ENCODE measurements at regions not wholly inside any gene's neighbourhood (a gene's known extent, or its start where the extent isn't known, plus 50 kb on each side); places are given as distances from the start of the nearest gene placed in this dataset.

DNA sequence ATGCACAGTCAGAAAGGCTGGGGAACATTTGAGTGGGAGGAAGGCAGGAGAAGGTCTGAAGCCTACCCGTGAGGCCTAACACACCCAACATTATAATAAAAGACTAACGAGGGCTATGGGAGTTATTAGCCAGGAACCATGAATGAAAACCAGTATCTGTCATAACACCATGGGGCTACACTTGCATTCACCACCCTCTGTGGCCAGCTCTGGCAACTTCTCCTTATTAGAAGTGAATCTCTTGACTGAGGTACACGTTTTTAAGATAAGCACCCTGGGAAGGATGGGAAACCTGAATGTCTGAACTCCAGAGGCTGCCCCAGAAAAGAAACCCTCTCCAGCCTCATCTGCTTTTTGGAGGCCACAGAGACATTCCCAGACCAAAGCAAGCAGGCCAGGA lies 204.3 kb upstream of the RAB4A start:
- Mint-ChIP-seq H3K4me1 (peaks cover 25% of the 10 kb centered on the region), H3K27me3 (peaks cover 11% of the 10 kb centered on the region), H3K4me3 (no peak overlapping the region), H3K27ac (no peak overlapping the region), H3K36me3 (ENCODE audit: low read depth) (no peaks in the 10 kb centered on the region), H3K9me3 (no peaks in the 10 kb centered on the region)
- DNase-seq, result no peak
- ChIA-PET CTCF (no interaction called here), POLR2A (no interaction called here)

DNA sequence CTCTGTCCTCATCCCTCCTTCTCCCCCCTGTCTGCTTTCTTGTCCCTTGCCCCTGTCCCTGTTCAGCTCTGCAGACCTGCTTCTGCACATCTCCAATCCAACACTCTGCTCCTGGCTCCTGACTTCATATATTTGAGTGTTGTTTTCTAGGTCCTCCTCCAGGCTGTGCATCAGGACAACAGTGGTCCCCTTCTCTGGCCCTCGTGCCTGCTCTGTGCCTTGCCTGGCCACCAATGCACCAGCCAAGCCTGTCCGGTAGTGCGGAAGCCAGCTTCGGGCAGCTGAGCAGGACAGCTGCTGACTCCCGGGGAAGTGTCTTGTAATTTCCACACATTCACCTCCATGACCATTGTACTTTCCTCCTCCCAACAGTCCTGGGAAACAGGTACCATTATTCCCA lies 203.4 kb upstream of the RAB4A start:
- H3K4me3 Mint-ChIP-seq, result no peak overlapping the region
- peaks cover 11% of the 10 kb centered on the region for H3K27me3 Mint-ChIP-seq
- peaks cover 26% of the 10 kb centered on the region for H3K4me1 Mint-ChIP-seq
- no peaks in the 10 kb centered on the region for H3K9me3 Mint-ChIP-seq
- ChIA-PET CTCF (no interaction called here), POLR2A (no interaction called here)
- no peaks in the 10 kb centered on the region for H3K36me3 Mint-ChIP-seq (ENCODE audit: low read depth)
- no peak for DNase-seq
- no peak overlapping the region for H3K27ac Mint-ChIP-seq

DNA sequence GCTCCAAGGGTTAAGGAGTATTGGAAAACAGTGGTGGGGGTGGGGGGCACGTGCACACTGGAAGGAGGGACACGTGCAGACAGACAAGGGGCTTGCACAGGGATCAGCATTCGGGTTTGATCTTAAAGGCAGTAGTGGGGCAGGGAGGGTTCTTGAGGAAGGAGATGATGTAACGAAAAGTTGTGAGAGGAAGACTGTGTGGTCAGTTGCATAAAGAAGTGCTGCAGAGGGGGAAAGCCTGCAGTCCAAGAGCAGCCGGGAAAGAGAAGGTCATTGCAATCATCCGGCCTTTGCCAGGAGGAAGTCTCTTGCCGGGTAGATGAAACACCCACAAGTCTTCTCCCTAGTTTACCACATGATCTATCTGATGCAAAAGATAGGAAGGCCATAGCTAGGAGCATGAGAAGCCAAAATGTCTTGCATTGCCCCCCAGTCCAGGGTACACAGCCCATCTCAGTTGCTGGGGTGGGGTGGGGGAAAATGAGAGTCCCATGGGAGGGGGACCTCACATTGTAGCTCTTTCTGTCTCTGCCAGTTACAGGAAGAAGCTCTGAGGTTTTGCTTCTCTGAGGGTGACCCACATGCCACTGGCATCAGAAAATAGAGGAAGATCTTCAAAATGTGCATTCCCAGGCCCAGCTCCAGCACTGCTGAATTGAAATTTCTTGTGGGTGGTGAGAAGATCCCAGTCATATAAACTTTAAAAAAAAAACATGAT lies 202.5 kb upstream of the RAB4A start:
- peaks cover 11% of the 10 kb centered on the region for H3K27me3 Mint-ChIP-seq
- DNase-seq, result no peak
- H3K4me1 Mint-ChIP-seq, result peaks cover 26% of the 10 kb centered on the region
- CTCF ChIA-PET, result no interaction called here
- H3K27ac Mint-ChIP-seq, result peak overlapping the region; percentile 24
- H3K36me3 Mint-ChIP-seq (ENCODE audit: low read depth), result no peaks in the 10 kb centered on the region
- POLR2A ChIA-PET, result no interaction called here
- H3K4me3 Mint-ChIP-seq, result no peak overlapping the region
- H3K9me3 Mint-ChIP-seq, result no peaks in the 10 kb centered on the region

DNA sequence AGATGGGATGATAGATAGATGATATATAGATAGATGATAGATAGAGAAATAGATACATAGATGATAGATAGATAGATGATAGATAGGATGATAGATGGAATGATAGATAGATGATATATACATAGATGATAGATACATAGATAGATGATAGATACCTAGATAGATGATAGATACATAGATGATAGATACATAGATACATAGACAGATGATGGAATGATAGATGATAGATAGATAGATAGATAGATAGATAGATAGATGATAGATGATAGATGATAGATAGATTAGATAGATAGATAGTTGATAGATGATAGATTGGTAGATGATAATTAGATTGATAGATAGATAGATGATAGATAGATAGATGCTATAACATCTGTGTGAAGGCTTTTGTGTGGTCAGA lies 201.7 kb upstream of the RAB4A start:
- no peak overlapping the region for H3K4me3 Mint-ChIP-seq
- peaks cover 26% of the 10 kb centered on the region for H3K4me1 Mint-ChIP-seq
- CTCF ChIA-PET, result no interaction called here
- no peak for DNase-seq
- no peaks in the 10 kb centered on the region for H3K9me3 Mint-ChIP-seq
- POLR2A ChIA-PET, result no interaction called here
- no peaks in the 10 kb centered on the region for H3K36me3 Mint-ChIP-seq (ENCODE audit: low read depth)
- H3K27me3 Mint-ChIP-seq, result peaks cover 11% of the 10 kb centered on the region
- no peak overlapping the region for H3K27ac Mint-ChIP-seq

DNA sequence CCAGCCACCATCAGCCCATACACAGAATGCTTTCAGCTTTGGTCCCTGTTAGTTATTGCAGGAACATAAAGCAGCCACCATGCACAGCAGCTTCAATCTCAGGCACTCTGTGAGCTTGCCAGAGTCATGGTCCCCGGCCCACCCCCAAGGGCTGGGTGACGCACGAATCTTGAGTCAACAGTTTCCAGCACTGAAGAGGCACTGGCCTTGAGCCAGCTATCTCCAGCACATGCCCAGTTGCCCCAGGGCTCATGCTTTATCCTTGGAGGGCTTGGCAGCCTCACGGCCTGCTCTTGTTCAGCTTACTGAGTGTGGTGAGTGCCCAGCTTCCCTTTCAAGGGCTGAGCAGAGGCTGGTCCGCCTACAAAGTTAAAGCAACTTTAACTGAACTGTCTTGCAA lies 200.7 kb upstream of the RAB4A start:
- Mint-ChIP-seq H3K36me3 (ENCODE audit: low read depth) (no peaks in the 10 kb centered on the region), H3K9me3 (no peaks in the 10 kb centered on the region), H3K27ac (no peak overlapping the region), H3K27me3 (peaks cover 7% of the 10 kb centered on the region), H3K4me1 (peaks cover 28% of the 10 kb centered on the region), H3K4me3 (no peak overlapping the region)
- POLR2A ChIA-PET, result no interaction called here
- CTCF ChIA-PET, result no interaction called here
- no peak for DNase-seq

DNA sequence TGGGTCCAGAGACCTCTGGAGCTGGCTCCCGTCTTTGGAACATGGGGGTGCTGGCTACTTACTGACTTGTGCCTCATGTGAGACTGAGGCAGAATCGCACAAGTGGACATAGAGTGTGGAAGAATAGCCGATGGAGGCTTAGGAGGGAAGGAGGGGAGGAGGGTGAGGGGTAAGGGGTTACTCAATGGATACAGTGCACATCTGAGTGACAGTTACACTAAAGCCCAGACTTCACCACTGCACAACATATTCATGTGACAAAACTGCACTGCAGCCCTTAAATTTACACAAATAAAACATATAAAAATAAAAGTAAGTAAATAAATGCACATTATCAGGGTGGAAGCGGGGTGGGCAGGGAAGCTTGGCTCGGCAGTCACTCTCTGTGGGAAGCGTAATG lies 197.7 kb upstream of the RAB4A start:
- Mint-ChIP-seq H3K27me3 (peaks cover under 1% of the 10 kb centered on the region), H3K36me3 (ENCODE audit: low read depth) (no peaks in the 10 kb centered on the region), H3K9me3 (no peaks in the 10 kb centered on the region), H3K27ac (no peak overlapping the region), H3K4me3 (no peak overlapping the region), H3K4me1 (peaks cover 14% of the 10 kb centered on the region)
- ChIA-PET CTCF (no interaction called here), POLR2A (no interaction called here)
- DNase-seq, result no peak

DNA sequence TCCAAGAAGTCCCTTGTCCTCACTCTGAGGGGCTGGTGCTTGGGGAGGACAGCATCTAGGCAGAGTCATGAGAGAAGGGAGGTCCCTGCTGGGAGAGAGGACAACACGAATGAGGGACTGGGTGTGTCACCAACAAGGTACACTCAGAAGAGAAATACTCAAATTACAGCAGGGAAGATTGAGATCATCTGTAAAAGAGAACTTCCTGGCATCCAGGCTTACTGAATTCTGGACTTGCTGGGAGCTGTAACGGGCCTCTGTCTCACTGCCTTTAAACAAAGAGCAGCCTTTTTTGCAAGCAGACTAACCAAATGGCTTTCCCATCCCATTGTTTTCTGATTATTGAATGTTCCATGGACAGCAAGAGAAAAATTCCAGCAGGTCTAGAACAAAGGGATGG lies 195.7 kb upstream of the RAB4A start:
- H3K9me3 Mint-ChIP-seq, result no peaks in the 10 kb centered on the region
- ChIA-PET POLR2A (no interaction called here), CTCF (no interaction called here)
- no peaks in the 10 kb centered on the region for H3K36me3 Mint-ChIP-seq (ENCODE audit: low read depth)
- no peak for DNase-seq
- no peaks in the 10 kb centered on the region for H3K27me3 Mint-ChIP-seq
- H3K4me3 Mint-ChIP-seq, result no peak overlapping the region
- peaks cover 18% of the 10 kb centered on the region for H3K4me1 Mint-ChIP-seq
- no peak overlapping the region for H3K27ac Mint-ChIP-seq

DNA sequence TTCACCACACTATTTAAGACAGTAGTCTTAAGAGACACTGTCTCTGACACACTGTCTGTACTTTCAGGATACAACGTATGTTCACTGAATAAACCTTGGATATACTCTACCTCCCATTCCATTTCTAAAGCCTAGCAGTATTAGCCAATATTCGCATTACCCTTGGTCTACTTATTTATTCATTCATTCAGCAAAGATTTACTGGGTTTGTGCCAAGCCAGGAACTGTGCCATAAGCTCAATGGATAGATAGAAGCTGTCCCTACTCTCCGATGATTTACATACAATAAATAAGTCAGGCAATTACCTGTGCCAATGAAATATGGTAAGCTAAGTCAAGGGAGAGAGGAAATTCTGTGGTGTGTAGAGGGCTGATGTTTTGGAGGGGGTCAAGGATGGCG lies 195.2 kb upstream of the RAB4A start:
- ChIA-PET CTCF (no interaction called here), POLR2A (no interaction called here)
- no peak overlapping the region for H3K4me3 Mint-ChIP-seq
- no peak overlapping the region for H3K27ac Mint-ChIP-seq
- peaks cover 18% of the 10 kb centered on the region for H3K4me1 Mint-ChIP-seq
- H3K36me3 Mint-ChIP-seq (ENCODE audit: low read depth), result no peaks in the 10 kb centered on the region
- no peaks in the 10 kb centered on the region for H3K9me3 Mint-ChIP-seq
- no peaks in the 10 kb centered on the region for H3K27me3 Mint-ChIP-seq
- DNase-seq, result no peak

DNA sequence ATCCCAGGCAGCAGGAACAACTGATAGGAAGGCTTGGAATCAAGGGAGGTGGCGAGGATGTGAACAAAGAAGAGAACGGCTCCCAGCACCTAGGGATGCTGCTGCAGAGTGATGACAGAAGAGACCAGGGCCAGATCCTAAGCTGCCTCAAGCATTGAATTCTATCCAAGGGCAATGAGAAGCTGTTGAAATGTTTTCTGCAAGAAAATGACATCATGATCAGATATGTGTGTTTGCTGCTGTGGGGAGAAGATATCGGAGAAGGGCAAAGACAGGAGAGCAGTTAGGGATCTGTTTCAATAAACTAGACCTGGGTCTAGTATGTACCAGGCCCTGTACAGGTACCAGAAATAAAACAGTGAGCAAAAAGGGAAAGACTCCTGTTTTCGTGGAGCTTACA lies 194.7 kb upstream of the RAB4A start:
- H3K9me3 Mint-ChIP-seq, result no peaks in the 10 kb centered on the region
- no peak for DNase-seq
- peaks cover 18% of the 10 kb centered on the region for H3K4me1 Mint-ChIP-seq
- POLR2A ChIA-PET, result no interaction called here
- CTCF ChIA-PET, result no interaction called here
- no peaks in the 10 kb centered on the region for H3K36me3 Mint-ChIP-seq (ENCODE audit: low read depth)
- H3K27ac Mint-ChIP-seq, result no peak overlapping the region
- no peaks in the 10 kb centered on the region for H3K27me3 Mint-ChIP-seq
- no peak overlapping the region for H3K4me3 Mint-ChIP-seq

DNA sequence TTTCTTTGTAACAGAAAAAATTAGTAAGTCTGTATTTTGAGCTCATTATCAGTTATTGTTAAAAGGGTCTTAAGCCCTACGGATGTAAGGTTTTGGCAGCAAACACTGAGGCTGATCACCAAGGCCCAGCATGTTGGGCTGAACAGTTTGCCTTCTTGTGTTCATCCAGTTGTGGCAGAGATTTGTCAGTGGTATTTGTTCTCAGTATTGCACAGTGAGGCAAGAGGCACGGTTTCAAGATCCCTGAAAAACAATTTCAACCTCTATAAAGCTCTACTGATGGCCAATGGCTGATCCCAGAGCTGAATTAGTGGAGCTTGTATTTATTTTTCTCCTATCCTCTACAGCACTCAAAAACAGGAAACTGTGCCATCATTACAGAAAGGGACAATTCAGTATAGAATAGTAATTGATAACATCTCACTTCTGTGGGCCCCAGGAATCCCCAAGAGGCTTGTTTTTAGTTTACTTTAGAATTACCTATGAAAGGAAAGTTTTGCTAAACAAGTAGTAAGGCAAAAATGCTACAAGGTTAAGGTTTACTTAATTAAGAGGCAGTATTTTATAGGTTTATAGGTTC lies 191.8 kb upstream of the RAB4A start:
- no peak for DNase-seq
- peaks cover 3% of the 10 kb centered on the region for H3K27me3 Mint-ChIP-seq
- peaks cover 8% of the 10 kb centered on the region for H3K36me3 Mint-ChIP-seq (ENCODE audit: low read depth)
- H3K4me3 Mint-ChIP-seq, result no peak overlapping the region
- ChIA-PET CTCF (no interaction called here), POLR2A (no interaction called here)
- no peak overlapping the region for H3K27ac Mint-ChIP-seq
- H3K9me3 Mint-ChIP-seq, result peaks cover 24% of the 10 kb centered on the region
- peaks cover 16% of the 10 kb centered on the region for H3K4me1 Mint-ChIP-seq

DNA sequence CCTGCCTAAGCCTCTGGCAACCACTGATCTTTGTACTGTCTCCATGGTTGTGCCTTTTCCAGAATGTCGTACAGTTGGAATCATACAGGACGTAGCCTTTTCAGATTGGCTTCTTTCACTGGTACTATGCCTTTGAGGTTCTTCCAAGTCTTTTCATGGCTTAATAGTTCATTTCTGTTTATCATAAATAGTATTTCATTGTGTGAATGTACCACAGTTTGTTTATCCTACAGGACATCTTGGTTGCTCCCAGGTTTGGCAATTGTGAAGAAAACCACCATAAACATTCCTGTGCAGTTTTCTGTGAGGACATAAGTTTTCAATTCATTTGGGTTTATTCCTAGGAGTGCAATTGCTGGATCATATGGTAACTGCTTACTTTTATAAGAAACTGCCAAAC lies 190.6 kb upstream of the RAB4A start:
- H3K27me3 Mint-ChIP-seq, result peaks cover 13% of the 10 kb centered on the region
- H3K4me1 Mint-ChIP-seq, result peaks cover 14% of the 10 kb centered on the region
- CTCF ChIA-PET, result no interaction called here
- no peak for DNase-seq
- peaks cover 24% of the 10 kb centered on the region for H3K9me3 Mint-ChIP-seq
- H3K36me3 Mint-ChIP-seq (ENCODE audit: low read depth), result peaks cover 8% of the 10 kb centered on the region
- H3K4me3 Mint-ChIP-seq, result no peak overlapping the region
- POLR2A ChIA-PET, result no interaction called here
- H3K27ac Mint-ChIP-seq, result no peak overlapping the region

DNA sequence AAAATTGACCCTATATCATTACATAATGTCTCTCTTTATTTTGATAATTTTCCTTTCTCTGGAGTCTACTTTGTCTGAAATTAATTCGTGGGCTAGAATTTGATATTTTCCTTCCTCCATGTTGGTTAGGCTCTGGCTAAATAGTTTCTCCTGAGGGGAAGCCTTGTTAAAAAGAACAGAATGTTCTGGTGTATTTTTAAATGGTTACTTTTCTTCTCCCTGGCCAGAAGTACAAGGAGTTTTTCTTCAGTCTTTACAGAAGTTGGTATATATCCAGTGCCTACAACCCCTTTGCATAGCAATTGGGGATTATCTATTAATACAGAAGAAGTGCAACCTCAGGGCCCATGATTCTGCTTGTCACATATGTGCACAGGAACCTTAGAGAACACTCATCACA lies 185.6 kb upstream of the RAB4A start:
- H3K4me1 Mint-ChIP-seq, result no peaks in the 10 kb centered on the region
- ChIA-PET POLR2A (no interaction called here), CTCF (no interaction called here)
- DNase-seq, result no peak
- peaks cover 24% of the 10 kb centered on the region for H3K27me3 Mint-ChIP-seq
- no peak overlapping the region for H3K4me3 Mint-ChIP-seq
- peaks cover 8% of the 10 kb centered on the region for H3K36me3 Mint-ChIP-seq (ENCODE audit: low read depth)
- no peak overlapping the region for H3K27ac Mint-ChIP-seq
- peaks cover 24% of the 10 kb centered on the region for H3K9me3 Mint-ChIP-seq

DNA sequence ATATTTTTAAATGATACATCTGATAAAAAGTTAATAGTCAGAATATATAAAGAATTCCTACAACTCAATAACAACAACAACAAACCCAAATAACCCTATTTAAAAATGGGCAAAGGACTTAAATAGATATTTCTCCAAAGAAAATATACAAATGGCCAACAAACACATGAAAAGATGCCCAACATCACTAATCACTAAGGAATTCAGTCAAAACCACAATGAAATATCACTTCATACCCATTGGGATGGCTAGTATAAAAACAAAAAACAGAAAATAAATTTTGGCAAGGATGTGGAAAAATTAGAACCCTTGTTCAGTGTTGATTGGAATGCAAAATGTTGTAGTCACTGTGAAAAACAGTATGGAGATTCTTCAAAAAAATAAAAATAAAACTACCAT lies 184.8 kb upstream of the RAB4A start:
- H3K9me3 Mint-ChIP-seq, result peaks cover 24% of the 10 kb centered on the region
- CTCF ChIA-PET, result no interaction called here

DNA sequence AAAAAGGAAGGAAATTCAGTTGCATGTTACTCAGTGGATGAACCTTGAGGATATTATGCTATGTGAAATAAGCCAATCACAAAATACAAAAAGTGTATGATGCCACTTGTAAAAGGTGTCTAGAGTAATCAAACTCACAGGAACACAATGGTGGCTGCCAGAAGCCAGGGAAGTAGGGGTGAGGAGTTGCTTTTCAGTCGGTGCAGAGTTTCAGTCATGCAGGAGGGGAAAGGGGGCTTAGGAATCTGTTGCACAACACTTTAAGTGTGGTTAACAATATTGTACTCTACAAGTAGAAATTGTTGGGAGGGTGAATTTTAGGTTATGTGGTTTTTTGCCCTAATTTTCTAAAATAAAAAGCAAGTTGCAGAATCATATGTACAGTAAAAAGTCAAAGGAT lies 184.2 kb upstream of the RAB4A start:
- ChIA-PET POLR2A (no interaction called here), CTCF (no interaction called here)
- no peak overlapping the region for H3K4me3 Mint-ChIP-seq
- DNase-seq, result no peak
- no peak overlapping the region for H3K27ac Mint-ChIP-seq
- peaks cover 23% of the 10 kb centered on the region for H3K27me3 Mint-ChIP-seq
- peaks cover 4% of the 10 kb centered on the region for H3K36me3 Mint-ChIP-seq (ENCODE audit: low read depth)
- H3K4me1 Mint-ChIP-seq, result no peaks in the 10 kb centered on the region
- peaks cover 19% of the 10 kb centered on the region for H3K9me3 Mint-ChIP-seq

More for the DNA sequence above, 184.8 kb upstream of the RAB4A start:
- Mint-ChIP-seq H3K36me3 (ENCODE audit: low read depth) (peaks cover 8% of the 10 kb centered on the region), H3K4me3 (no peak overlapping the region), H3K27me3 (peaks cover 24% of the 10 kb centered on the region), H3K27ac (no peak overlapping the region), H3K4me1 (no peaks in the 10 kb centered on the region)
- POLR2A ChIA-PET, result no interaction called here
- no peak for DNase-seq

Data from activated CD4-positive, alpha-beta memory T cell treated with anti-CD3 and anti-CD28 coated beads, Interleukin-2, amount 10 ng/mL, durations not matched to agents 7 days and 5 days (primary cell).